ENCODE measurements at regions not wholly inside any gene's neighbourhood (a gene's known extent, or its start where the extent isn't known, plus 50 kb on each side); places are given as distances from the start of the nearest gene placed in this dataset.

- TF ChIP-seq EZH2phosphoT487 (IDR thresholded peaks at IDR 0.05; ENCODE audit: insufficient read depth, low read depth) (no peak), EZH2 (IDR thresholded peaks at IDR 0.05; ENCODE audit: insufficient read depth, poor library complexity, severe bottlenecking) (no peak)
These were observed 1120.5 kb downstream of the BRD1 start for GRCh38 chr22:48706934-48707762.
